Upper lobe of left lung (tissue), 4 donors: ENCODE measurements at regions not wholly inside any gene's neighbourhood (a gene's known extent, or its start where the extent isn't known, plus 50 kb on each side); places are given as distances from the start of the nearest gene placed in this dataset.

Source experiments
- POLR2AphosphoS5 ChIP-seq, 2 donors: sonication (generic); formaldehyde crosslinking; IDR thresholded peaks; one replicate each; pipeline ENCODE4 v1.5.1; 2017; ENCODE audit warnings: antibody characterized with exemption in 2 of 2
- TF ChIP-seq, protein P1 (sequence below), 6 experiments: fragments of 450-650 bp in 4 of 6; fragments of 200-600 bp in 2 of 6; sonication (generic) in 2 of 6; IDR thresholded peaks; one replicate each; pipeline ENCODE4 v1.5.1; 2016 to 2019; ENCODE audit warnings: antibody characterized with exemption in 6 of 6

DNA sequence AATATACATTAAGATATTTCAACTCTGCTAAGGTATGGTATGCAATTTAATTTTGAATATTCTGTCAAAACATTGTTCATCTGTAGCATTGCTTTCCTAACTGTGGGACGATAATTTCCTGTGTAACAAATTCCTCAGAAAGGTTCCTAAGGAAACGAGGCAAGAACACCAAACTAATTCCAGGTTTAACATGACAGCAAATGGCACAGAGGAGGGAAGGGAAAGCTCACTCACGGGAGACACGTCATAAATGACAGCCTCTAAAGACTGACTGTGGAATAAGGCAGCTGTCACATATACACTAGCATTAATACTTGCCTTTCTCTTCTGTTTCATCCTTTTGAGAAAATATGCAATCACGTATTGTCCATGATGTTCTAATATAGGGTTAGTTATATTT, 380.6 kb downstream of the LIG4 start:
- TF ChIP-seq, protein P1, sequence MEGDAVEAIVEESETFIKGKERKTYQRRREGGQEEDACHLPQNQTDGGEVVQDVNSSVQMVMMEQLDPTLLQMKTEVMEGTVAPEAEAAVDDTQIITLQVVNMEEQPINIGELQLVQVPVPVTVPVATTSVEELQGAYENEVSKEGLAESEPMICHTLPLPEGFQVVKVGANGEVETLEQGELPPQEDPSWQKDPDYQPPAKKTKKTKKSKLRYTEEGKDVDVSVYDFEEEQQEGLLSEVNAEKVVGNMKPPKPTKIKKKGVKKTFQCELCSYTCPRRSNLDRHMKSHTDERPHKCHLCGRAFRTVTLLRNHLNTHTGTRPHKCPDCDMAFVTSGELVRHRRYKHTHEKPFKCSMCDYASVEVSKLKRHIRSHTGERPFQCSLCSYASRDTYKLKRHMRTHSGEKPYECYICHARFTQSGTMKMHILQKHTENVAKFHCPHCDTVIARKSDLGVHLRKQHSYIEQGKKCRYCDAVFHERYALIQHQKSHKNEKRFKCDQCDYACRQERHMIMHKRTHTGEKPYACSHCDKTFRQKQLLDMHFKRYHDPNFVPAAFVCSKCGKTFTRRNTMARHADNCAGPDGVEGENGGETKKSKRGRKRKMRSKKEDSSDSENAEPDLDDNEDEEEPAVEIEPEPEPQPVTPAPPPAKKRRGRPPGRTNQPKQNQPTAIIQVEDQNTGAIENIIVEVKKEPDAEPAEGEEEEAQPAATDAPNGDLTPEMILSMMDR (IDR thresholded peaks at IDR 0.05) = no peak
- TF ChIP-seq POLR2AphosphoS5 (IDR thresholded peaks at IDR 0.05) = no peak
